DMS53 treated with DMSO at 0.1 percent for 48 hours (cell line): ENCODE measurements at regions not wholly inside any gene's neighbourhood (a gene's known extent, or its start where the extent isn't known, plus 50 kb on each side); places are given as distances from the start of the nearest gene placed in this dataset.
"Not testable (repeated sequence)": the region's sequence is repeated elsewhere in the genome, so short reads cannot be mapped to it uniquely, and the experiment has no call there.

Experiments used
- DNase-seq: peaks from one replicate; lab custom pipeline; 2025; ENCODE audit not compliant: unreplicated experiment; lab: John Stamatoyannopoulos, UW

- DNase-seq: no peak
These were observed 58.0 kb upstream of the FBXO11 start for GRCh38 chr2:47964277-47964676.

- DNase-seq: no peak
These were observed 58.6 kb upstream of the FBXO11 start for GRCh38 chr2:47964722-47965434.

- DNase-seq: not testable (repeated sequence)
These were observed 70.4 kb upstream of the FBXO11 start for GRCh38 chr2:47976728-47977127.

- no peak for DNase-seq
These were observed 77.7 kb upstream of the FBXO11 start for GRCh38 chr2:47984041-47984440.

GRCh38 chr2:47990503-47990902 lies 84.2 kb upstream of the FBXO11 start:
- no peak for DNase-seq

- no peak for DNase-seq
These were observed 86.4 kb upstream of the FBXO11 start for GRCh38 chr2:47992671-47993070.

- no peak for DNase-seq
These were observed 90.5 kb upstream of the FBXO11 start for GRCh38 chr2:47996808-47997207.

- DNase-seq: no peak
These were observed 93.2 kb upstream of the FBXO11 start for GRCh38 chr2:47999512-47999911.

GRCh38 chr2:48001498-48001897 lies 95.2 kb upstream of the FBXO11 start:
- no peak for DNase-seq

GRCh38 chr2:48006094-48006493 lies 99.8 kb upstream of the FBXO11 start:
- no peak for DNase-seq

- DNase-seq: no peak
These were observed 101.5 kb upstream of the FBXO11 start for GRCh38 chr2:48007699-48008268.

- no peak for DNase-seq
These were observed 103.0 kb upstream of the FBXO11 start for GRCh38 chr2:48009256-48009655.

- DNase-seq: no peak
These were observed 109.1 kb upstream of the FBXO11 start for GRCh38 chr2:48015421-48015820.

GRCh38 chr2:48016225-48017019 lies 110.1 kb upstream of the FBXO11 start:
- no peak for DNase-seq

- no peak for DNase-seq
These were observed 110.8 kb upstream of the FBXO11 start for GRCh38 chr2:48017136-48017535.

- no peak for DNase-seq
These were observed 112.2 kb upstream of the FBXO11 start for GRCh38 chr2:48018480-48018879.

- no peak for DNase-seq
These were observed 120.6 kb upstream of the FBXO11 start for GRCh38 chr2:48026865-48027264.

GRCh38 chr2:48032765-48033164 lies 126.5 kb upstream of the FBXO11 start:
- no peak for DNase-seq

GRCh38 chr2:48034295-48034694 lies 128.0 kb upstream of the FBXO11 start:
- no peak for DNase-seq

- DNase-seq: no peak
These were observed 130.0 kb upstream of the FBXO11 start for GRCh38 chr2:48036312-48036711.

- DNase-seq: no peak
These were observed 133.1 kb upstream of the FBXO11 start for GRCh38 chr2:48039209-48039990.
